Loucy (cell line): ENCODE measurements at regions not wholly inside any gene's neighbourhood (a gene's known extent, or its start where the extent isn't known, plus 50 kb on each side); places are given as distances from the start of the nearest gene placed in this dataset.

Experiments used
- H2AFZ ChIP-seq: fragments of 200-600 bp; sonication (generic); 2 replicates; pipeline ENCODE4 v1.6.0; 2016; ENCODE audit warnings: antibody characterized with exemption, mild to moderate bottlenecking, low read length, moderate library complexity
- H3F3A ChIP-seq: fragments of 200-600 bp; 2 replicates; pipeline ENCODE4 v1.6.0; 2016; ENCODE audit warnings: antibody characterized with exemption, low read depth, mild to moderate bottlenecking
- H3K27me3 ChIP-seq: fragments of 200-600 bp; sonication (generic); 2 replicates; pipeline ENCODE4 v1.6.1; 2014; ENCODE audit warnings: low read length, mild to moderate bottlenecking; ENCODE audit not compliant: insufficient read depth, poor library complexity, severe bottlenecking
- H3K36me3 ChIP-seq: fragments of 200-600 bp; sonication (generic); 2 replicates; pipeline ENCODE4 v1.6.1; 2016; ENCODE audit warnings: low read length; ENCODE audit not compliant: insufficient read depth
- H3K4me1 ChIP-seq: fragments of 200-600 bp; sonication (generic); 2 replicates; pipeline ENCODE4 v1.5.1; 2014; ENCODE audit warnings: low read length, mild to moderate bottlenecking; ENCODE audit not compliant: insufficient read depth, poor library complexity, severe bottlenecking
- H3K4me2 ChIP-seq: fragments of 200-600 bp; sonication (generic); 2 replicates; pipeline ENCODE4 v1.6.0; 2014; ENCODE audit warnings: antibody characterized with exemption, low read length, low read depth, mild to moderate bottlenecking; ENCODE audit not compliant: poor library complexity, severe bottlenecking
- H3K4me3 ChIP-seq: fragments of 200-600 bp; sonication (generic); 2 replicates; pipeline ENCODE4 v1.5.1; 2014; ENCODE audit warnings: low read length, mild to moderate bottlenecking, mixed read lengths; ENCODE audit not compliant: poor library complexity, severe bottlenecking
- H3K79me2 ChIP-seq: fragments of 200-600 bp; sonication (generic); 2 replicates; pipeline ENCODE4 v1.6.1; 2014; ENCODE audit warnings: low read length; ENCODE audit not compliant: insufficient read depth
- H3K9ac ChIP-seq: fragments of 200-600 bp; sonication (generic); 2 replicates; pipeline ENCODE4 v1.6.0; 2014; ENCODE audit warnings: mild to moderate bottlenecking, low read depth, low read length, moderate library complexity; ENCODE audit not compliant: poor library complexity, severe bottlenecking
- H3K9me2 ChIP-seq: fragments of 200-600 bp; sonication (generic); replicated peaks from 2 replicates; pipeline ENCODE4 v1.6.1; 2016; ENCODE audit warnings: low read depth, low read length, mixed read lengths
- H3K9me3 ChIP-seq: fragments of 200-600 bp; sonication (generic); 2 replicates; pipeline ENCODE4 v1.6.1; 2014; ENCODE audit warnings: mild to moderate bottlenecking, antibody characterized with exemption, low read length, low read depth; ENCODE audit not compliant: insufficient read depth
- H4K20me1 ChIP-seq: fragments of 200-600 bp; sonication (generic); 2 replicates; pipeline ENCODE4 v1.6.0; 2014; ENCODE audit warnings: antibody characterized with exemption, low read length, mild to moderate bottlenecking; ENCODE audit not compliant: insufficient read depth, poor library complexity, severe bottlenecking
- CTCF ChIP-seq: fragments of 200-600 bp; sonication (generic); conservative IDR thresholded peaks from 2 replicates; pipeline ENCODE4 v1.5.1; 2014; ENCODE audit warnings: mild to moderate bottlenecking, antibody characterized with exemption, low read length
- EZH2phosphoT487 ChIP-seq: fragments of 200-600 bp; IDR thresholded peaks from 2 replicates; pipeline ENCODE4 v1.6.1; 2018; ENCODE audit warnings: antibody characterized with exemption, mild to moderate bottlenecking, moderate library complexity, borderline replicate concordance

- Histone ChIP-seq H3K9me3 (no peaks in the 10 kb centered on the region), H3K27me3 (no peaks in the 10 kb centered on the region), H3K9ac (no peak overlapping the region), H2AFZ (no peak overlapping the region), H3F3A (no peaks in the 10 kb centered on the region), H3K36me3 (no peaks in the 10 kb centered on the region), H3K9me2 (no peaks in the 10 kb centered on the region), H3K4me2 (no peak overlapping the region), H3K4me3 (no peak overlapping the region), H3K79me2 (no peaks in the 10 kb centered on the region), H4K20me1 (no peaks in the 10 kb centered on the region), H3K4me1 (no peaks in the 10 kb centered on the region)
- TF ChIP-seq CTCF (no peak), EZH2phosphoT487 (no peak)
These were observed 195.1 kb upstream of the FMN2 start for GRCh38 chr1:239896569-239896968.

- no peak for TF ChIP-seq CTCF
- TF ChIP-seq EZH2phosphoT487: no peak
- Histone ChIP-seq H3K9me3 (no peaks in the 10 kb centered on the region), H3K27me3 (no peaks in the 10 kb centered on the region), H3K36me3 (no peaks in the 10 kb centered on the region), H3K9ac (no peak overlapping the region), H3K9me2 (no peaks in the 10 kb centered on the region), H2AFZ (no peak overlapping the region), H4K20me1 (no peaks in the 10 kb centered on the region), H3K4me2 (no peak overlapping the region), H3K4me1 (no peaks in the 10 kb centered on the region), H3K4me3 (no peak overlapping the region), H3K79me2 (no peaks in the 10 kb centered on the region), H3F3A (no peaks in the 10 kb centered on the region)
These were observed 194.7 kb upstream of the FMN2 start for GRCh38 chr1:239896980-239897379.

GRCh38 chr1:239897458-239897857, 194.2 kb upstream of the FMN2 start:
- Histone ChIP-seq H4K20me1 (no peaks in the 10 kb centered on the region), H3K4me2 (peak overlapping the region; percentile 40), H3K9me3 (no peaks in the 10 kb centered on the region), H3K79me2 (no peaks in the 10 kb centered on the region), H3F3A (no peaks in the 10 kb centered on the region), H3K9ac (no peak overlapping the region), H3K9me2 (no peaks in the 10 kb centered on the region), H3K4me1 (no peaks in the 10 kb centered on the region), H2AFZ (peak overlapping the region; percentile 77), H3K27me3 (no peaks in the 10 kb centered on the region), H3K36me3 (no peaks in the 10 kb centered on the region), H3K4me3 (no peak overlapping the region)
- TF ChIP-seq EZH2phosphoT487: no peak
- no peak for TF ChIP-seq CTCF
